ENCODE measurements at regions not wholly inside any gene's neighbourhood (a gene's known extent, or its start where the extent isn't known, plus 50 kb on each side); places are given as distances from the start of the nearest gene placed in this dataset.

DNA sequence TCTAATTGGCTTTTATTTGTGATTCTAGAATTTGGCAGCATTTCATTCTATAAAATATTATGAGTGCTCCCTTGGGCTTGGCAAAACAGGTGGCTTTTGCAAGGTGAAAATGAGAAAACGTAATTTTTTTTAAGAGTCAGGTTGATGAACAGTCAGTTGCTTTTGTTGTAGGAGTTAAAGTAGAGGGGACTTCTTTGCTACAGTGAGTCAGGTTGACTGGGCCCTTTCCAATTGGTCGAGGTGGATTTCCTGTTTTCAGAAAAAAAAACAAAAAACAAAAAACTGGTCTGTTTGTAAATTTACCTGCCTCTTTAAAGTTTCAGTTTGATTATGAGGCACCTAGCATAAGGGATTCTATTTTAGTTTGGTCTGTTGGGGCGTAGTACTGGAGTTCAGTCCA is 1469.4 kb upstream of the GBE1 start:
- H3K79me2 ChIP-seq: no peaks in the 10 kb centered on the region
- no peaks in the 10 kb centered on the region for H3K27me3 ChIP-seq (ENCODE audit: control insufficient read depth, insufficient read depth, low read length)
- TF ChIP-seq, protein P1, sequence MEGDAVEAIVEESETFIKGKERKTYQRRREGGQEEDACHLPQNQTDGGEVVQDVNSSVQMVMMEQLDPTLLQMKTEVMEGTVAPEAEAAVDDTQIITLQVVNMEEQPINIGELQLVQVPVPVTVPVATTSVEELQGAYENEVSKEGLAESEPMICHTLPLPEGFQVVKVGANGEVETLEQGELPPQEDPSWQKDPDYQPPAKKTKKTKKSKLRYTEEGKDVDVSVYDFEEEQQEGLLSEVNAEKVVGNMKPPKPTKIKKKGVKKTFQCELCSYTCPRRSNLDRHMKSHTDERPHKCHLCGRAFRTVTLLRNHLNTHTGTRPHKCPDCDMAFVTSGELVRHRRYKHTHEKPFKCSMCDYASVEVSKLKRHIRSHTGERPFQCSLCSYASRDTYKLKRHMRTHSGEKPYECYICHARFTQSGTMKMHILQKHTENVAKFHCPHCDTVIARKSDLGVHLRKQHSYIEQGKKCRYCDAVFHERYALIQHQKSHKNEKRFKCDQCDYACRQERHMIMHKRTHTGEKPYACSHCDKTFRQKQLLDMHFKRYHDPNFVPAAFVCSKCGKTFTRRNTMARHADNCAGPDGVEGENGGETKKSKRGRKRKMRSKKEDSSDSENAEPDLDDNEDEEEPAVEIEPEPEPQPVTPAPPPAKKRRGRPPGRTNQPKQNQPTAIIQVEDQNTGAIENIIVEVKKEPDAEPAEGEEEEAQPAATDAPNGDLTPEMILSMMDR (IDR thresholded peaks at IDR 0.05): no peak
- no peaks in the 10 kb centered on the region for H3K4me1 ChIP-seq
- H3K9ac ChIP-seq: no peak overlapping the region
- no peak overlapping the region for H3K4me2 ChIP-seq (ENCODE audit: low read length)
- H3K27ac ChIP-seq: no peak overlapping the region
- H3K36me3 ChIP-seq (ENCODE audit: control insufficient read depth, insufficient read depth, low read length): no peaks in the 10 kb centered on the region
- no peaks in the 10 kb centered on the region for H3K9me3 ChIP-seq (ENCODE audit: control insufficient read depth, low read length)
- H2AFZ ChIP-seq: no peak overlapping the region
- no peak overlapping the region for H3K4me3 ChIP-seq (ENCODE audit: low read depth, low read length)

- no peak overlapping the region for H3K9ac ChIP-seq
- no peaks in the 10 kb centered on the region for H3K9me3 ChIP-seq (ENCODE audit: control insufficient read depth, low read length)
- no peak overlapping the region for H3K4me2 ChIP-seq (ENCODE audit: low read length)
- no peak overlapping the region for H2AFZ ChIP-seq
- H3K4me3 ChIP-seq (ENCODE audit: low read depth, low read length): no peak overlapping the region
- no peaks in the 10 kb centered on the region for H3K27me3 ChIP-seq (ENCODE audit: control insufficient read depth, insufficient read depth, low read length)
- no peak overlapping the region for H3K27ac ChIP-seq
- no peaks in the 10 kb centered on the region for H3K4me1 ChIP-seq
- TF ChIP-seq, protein P1 (IDR thresholded peaks at IDR 0.05): no peak
- no peaks in the 10 kb centered on the region for H3K79me2 ChIP-seq
- H3K36me3 ChIP-seq (ENCODE audit: control insufficient read depth, insufficient read depth, low read length): no peaks in the 10 kb centered on the region
These were observed 1468.9 kb upstream of the GBE1 start for GRCh38 chr3:83230376-83230775.

GRCh38 chr3:83226751-83227150 is 1465.3 kb upstream of the GBE1 start:
- no peaks in the 10 kb centered on the region for H3K27me3 ChIP-seq (ENCODE audit: control insufficient read depth, insufficient read depth, low read length)
- H3K9ac ChIP-seq: no peak overlapping the region
- H3K9me3 ChIP-seq (ENCODE audit: control insufficient read depth, low read length): no peaks in the 10 kb centered on the region
- no peak overlapping the region for H3K27ac ChIP-seq
- no peaks in the 10 kb centered on the region for H3K79me2 ChIP-seq
- no peaks in the 10 kb centered on the region for H3K4me1 ChIP-seq
- TF ChIP-seq, protein P1 (IDR thresholded peaks at IDR 0.05): no peak
- H2AFZ ChIP-seq: no peak overlapping the region
- H3K36me3 ChIP-seq (ENCODE audit: control insufficient read depth, insufficient read depth, low read length): no peaks in the 10 kb centered on the region
- H3K4me2 ChIP-seq (ENCODE audit: low read length): no peak overlapping the region
- H3K4me3 ChIP-seq (ENCODE audit: low read depth, low read length): no peak overlapping the region

DNA sequence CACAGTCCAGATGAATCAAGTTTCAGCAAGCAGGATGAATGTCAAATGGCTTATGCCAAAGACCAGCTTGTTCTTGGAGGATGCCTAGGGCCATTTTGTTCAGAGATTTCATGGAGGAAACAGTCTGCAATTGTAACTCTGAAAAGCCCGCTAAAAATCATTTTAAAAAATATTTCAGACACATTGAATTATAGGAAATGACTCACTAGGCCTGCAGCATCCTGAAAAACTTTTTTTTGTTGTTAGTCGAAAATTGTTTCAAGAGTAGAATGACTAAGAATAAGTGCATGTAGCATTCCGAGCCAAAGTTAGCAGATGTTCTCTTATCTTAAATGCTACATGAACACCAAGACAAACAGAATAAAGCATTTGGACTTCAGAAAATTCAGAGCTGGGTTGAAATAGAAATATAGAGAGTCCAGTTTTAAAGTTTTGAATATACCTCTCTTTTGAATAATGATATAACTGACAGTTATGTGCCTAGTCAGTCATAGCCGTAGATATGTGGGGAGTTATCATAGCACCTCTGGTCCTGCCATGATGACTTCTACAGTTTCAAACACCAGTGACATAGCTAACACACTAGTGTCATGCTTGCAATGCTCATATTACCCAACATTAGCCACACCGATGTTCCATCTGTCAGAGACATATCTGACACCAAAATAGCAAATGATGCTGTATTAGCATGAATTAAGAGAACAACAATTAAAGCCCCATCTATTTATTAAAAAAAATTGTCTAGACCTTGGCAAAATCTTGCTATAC is 1462.8 kb upstream of the GBE1 start:
- Histone ChIP-seq H3K4me1 (no peaks in the 10 kb centered on the region), H3K9ac (no peak overlapping the region), H2AFZ (no peak overlapping the region), H3K79me2 (no peaks in the 10 kb centered on the region), H3K27me3 (ENCODE audit: control insufficient read depth, insufficient read depth, low read length) (no peaks in the 10 kb centered on the region), H3K9me3 (ENCODE audit: control insufficient read depth, low read length) (no peaks in the 10 kb centered on the region), H3K36me3 (ENCODE audit: control insufficient read depth, insufficient read depth, low read length) (no peaks in the 10 kb centered on the region), H3K27ac (no peak overlapping the region), H3K4me2 (ENCODE audit: low read length) (no peak overlapping the region), H3K4me3 (ENCODE audit: low read depth, low read length) (no peak overlapping the region)
- TF ChIP-seq, protein P1 (IDR thresholded peaks at IDR 0.05): no peak
